HG03159 (cell line): ENCODE measurements at regions not wholly inside any gene's neighbourhood (a gene's known extent, or its start where the extent isn't known, plus 50 kb on each side); places are given as distances from the start of the nearest gene placed in this dataset.
A peak's percentile ranks its signal among the peaks of the same experiment; 100 is the strongest.

ENCODE experiments used
- ATAC-seq: cut with Tn5 transposase; IDR thresholded peaks from one replicate; pipeline ENCODE4 v1.9.1; 2021; ENCODE audit warnings: mild to moderate bottlenecking, moderate library complexity; ENCODE audit not compliant: unreplicated experiment

DNA sequence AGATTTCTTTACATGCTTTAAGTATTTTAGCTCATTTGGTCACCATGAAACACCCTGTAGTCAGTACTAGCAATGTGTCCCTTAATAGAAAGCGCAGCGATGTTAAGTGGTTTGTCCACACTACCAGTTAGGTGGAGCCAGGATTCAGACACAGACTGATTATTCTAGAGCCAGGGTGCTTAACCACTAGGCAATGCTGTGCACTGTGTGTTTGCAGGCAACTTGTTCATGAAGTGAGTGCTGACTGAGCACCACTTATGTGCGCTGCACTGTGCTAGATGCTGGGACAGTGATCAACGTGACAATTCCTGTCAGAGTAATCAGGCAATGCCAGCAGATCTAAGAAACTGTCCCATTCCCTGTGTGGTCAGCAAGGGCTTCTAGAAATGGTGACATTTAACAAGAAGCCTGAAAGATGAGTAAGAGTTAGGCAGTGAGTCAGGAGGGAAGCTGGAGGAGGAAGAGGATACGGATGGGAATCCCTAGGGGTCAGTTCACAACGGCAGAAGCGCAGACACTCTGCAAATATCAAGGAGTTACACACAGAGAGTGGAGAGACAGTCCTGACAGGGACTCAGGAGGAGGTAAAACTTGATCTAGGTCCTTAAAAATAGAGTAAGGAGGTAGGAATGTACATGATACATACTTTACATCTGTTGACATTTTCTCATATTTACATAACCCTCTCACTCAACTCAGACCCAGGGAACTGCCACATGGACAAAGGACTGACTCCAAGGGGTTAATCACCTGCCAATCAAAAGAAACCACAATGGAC, 69.7 kb upstream of the EGR2 start:
- no peak for ATAC-seq

- no peak for ATAC-seq
Measured at GRCh38 chr10:62880162-62880561, 64.0 kb upstream of the EGR2 start.

DNA sequence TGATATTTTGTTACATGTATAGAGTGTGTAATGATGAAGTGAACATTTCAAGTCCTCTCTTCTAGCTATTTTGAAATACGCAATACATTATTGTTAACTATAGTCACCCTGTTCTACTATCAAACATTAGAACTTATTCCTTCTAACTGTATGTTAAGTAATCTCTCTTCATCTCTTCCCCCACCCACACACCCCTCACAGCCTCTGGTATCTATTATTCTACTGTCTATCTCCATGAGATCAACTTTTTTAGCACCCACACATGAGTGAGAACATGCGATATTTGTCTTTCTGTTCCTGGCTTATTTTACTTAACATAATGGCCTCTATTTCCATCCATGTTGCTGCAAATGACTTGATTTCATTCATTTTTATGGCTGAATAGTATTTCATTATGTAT, 57.7 kb upstream of the EGR2 start:
- no peak for ATAC-seq

DNA sequence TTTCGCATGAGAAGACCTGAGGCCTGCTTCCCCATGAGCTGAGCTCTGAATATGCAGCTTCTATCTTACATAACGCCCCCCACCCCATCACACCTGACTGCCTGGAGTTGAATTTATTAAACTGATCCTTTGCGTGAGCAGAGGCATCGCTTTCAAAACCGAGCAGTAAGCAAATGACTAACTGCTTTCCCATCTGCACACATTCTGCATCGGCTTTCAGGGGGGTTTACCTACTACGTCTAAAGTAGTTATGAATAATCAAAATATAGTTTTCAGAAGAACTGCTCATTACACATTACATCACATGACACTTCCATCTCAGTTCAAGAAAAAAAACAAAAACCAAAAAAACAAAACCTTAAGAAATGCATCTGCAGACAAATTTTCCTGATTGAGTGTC, 54.7 kb upstream of the EGR2 start:
- peak; percentile 87 for ATAC-seq

DNA sequence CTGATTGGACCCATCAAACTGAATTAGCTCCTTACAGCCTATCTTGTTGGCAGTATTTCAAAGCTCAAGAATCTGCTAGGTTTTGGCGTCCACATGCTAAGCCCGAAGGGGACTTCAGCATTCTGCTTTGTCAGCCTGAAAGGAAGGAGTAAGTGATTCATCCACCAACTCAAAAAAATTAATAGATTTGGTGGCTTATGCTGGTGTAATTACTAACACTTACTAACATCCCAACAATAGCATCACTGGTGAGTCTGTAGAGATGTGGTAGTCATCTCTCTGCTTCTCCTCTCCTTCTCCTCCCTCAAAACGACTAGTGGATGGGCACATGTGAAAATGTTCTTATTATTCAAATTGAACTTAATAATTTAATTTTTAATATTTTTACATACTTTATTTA, 53.8 kb upstream of the EGR2 start:
- no peak for ATAC-seq

DNA sequence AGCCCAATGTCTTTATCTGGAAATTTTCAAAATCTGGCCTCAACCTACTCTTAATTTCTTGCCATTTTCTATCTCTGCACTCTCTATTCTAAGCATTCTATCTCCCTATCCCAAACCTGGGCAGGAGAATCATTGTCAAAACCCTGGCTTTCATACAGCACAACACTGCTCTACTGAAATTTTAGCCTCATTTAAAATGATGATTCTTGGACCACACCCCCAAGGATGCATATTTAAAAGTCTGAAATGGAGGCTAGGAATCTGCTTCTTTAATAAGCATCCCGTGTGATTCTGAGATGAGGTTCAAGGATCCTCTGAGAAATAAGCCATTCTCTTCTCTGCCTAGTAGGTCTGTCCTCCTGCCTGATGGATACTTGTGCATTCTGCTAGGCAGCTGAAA, 50.8 kb upstream of the EGR2 start:
- ATAC-seq = no peak

DNA sequence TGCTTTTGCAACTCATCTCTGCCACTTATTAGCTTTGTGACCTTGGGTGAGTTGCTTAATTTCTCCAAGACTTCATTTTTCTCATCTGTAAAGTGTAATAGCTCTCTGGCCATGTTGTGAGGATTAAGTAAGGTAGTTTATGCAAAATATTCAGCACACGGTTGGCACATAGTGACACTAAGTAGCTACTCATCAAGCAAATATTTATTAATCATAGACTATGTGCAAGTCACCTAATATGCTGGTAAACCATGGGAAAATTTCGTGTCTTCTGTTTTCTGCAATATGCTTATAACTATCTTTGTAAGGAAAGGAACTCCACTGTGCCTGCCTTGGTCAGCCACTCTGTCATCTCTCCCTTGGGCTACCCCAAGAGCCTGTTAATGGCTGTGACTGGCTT, 50.3 kb upstream of the EGR2 start:
- no peak for ATAC-seq
